HL-60 (cell line): ENCODE measurements at regions not wholly inside any gene's neighbourhood (a gene's known extent, or its start where the extent isn't known, plus 50 kb on each side); places are given as distances from the start of the nearest gene placed in this dataset.

ENCODE experiments used
- DNase-seq, 2 experiments: peaks; one replicate each; pipeline ENCODE4 v3.0.0-alpha.2; 2010 to 2020; ENCODE audit warnings: low read depth in 1 of 2, low spot score in 1 of 2
- H3K27ac ChIP-seq: fragments of 250-450 bp; sonication (Bioruptor Pico); replicated peaks from 2 replicates; pipeline ENCODE4 v1.5.1; 2020; ENCODE audit warnings: mild to moderate bottlenecking, moderate library complexity
- H3K27me3 ChIP-seq: fragments of 250-450 bp; sonication (Bioruptor Pico); 2 replicates; pipeline ENCODE4 v1.5.1; 2021; ENCODE audit warnings: mild to moderate bottlenecking, moderate library complexity; ENCODE audit not compliant: insufficient read depth, poor library complexity, severe bottlenecking
- H3K4me3 ChIP-seq: replicated peaks from 2 replicates; pipeline ENCODE4 v1.5.1; 2011; ENCODE audit warnings: mild to moderate bottlenecking, control low read depth, low read length; ENCODE audit not compliant: insufficient read depth
- CTCF ChIP-seq: IDR thresholded peaks from one replicate; pipeline ENCODE4 v1.5.1; 2011; ENCODE audit warnings: low read length, control low read depth, inconsistent platforms; ENCODE audit not compliant: insufficient read depth
- GABPA ChIP-seq: IDR thresholded peaks from 2 replicates; pipeline ENCODE4 v1.6.1; 2012; ENCODE audit warnings: low read depth
- POLR2AphosphoS5 ChIP-seq: IDR thresholded peaks from 2 replicates; pipeline ENCODE4 v1.6.1; 2012; ENCODE audit warnings: low read depth
- REST ChIP-seq: IDR thresholded peaks from 2 replicates; pipeline ENCODE4 v1.6.1; 2012; ENCODE audit warnings: low read depth; ENCODE audit not compliant: insufficient replicate concordance
- SPI1 ChIP-seq: IDR thresholded peaks from 2 replicates; pipeline ENCODE4 v1.6.1; 2012; ENCODE audit warnings: low read depth, mild to moderate bottlenecking, borderline replicate concordance

- no peak for DNase-seq
- no peak overlapping the region for H3K27ac ChIP-seq
Measured at GRCh38 chr14:61119006-61119405, 138.0 kb downstream of the SLC38A6 start.

GRCh38 chr14:61116369-61116768, 135.3 kb downstream of the SLC38A6 start:
- Histone ChIP-seq H3K4me3 (no peak overlapping the region), H3K27me3 (no peaks in the 10 kb centered on the region), H3K27ac (no peak overlapping the region)
- TF ChIP-seq CTCF (no peak), SPI1 (no peak), REST (no peak), GABPA (no peak), POLR2AphosphoS5 (no peak)
- no peak for DNase-seq

More at GRCh38 chr14:61119006-61119405, 138.0 kb downstream of the SLC38A6 start:
- Histone ChIP-seq H3K4me3 (no peak overlapping the region), H3K27me3 (no peaks in the 10 kb centered on the region)
- no peak for TF ChIP-seq REST
- no peak for TF ChIP-seq POLR2AphosphoS5
- TF ChIP-seq SPI1: no peak
- TF ChIP-seq GABPA: no peak

- Histone ChIP-seq H3K27me3 (no peaks in the 10 kb centered on the region), H3K27ac (no peak overlapping the region), H3K4me3 (no peak overlapping the region)
- TF ChIP-seq GABPA (no peak), REST (no peak), CTCF (no peak), SPI1 (no peak), POLR2AphosphoS5 (no peak)
- DNase-seq: no peak
Measured at GRCh38 chr14:61113561-61114225, 132.6 kb downstream of the SLC38A6 start.
